GM18499 (cell line): ENCODE measurements at regions not wholly inside any gene's neighbourhood (a gene's known extent, or its start where the extent isn't known, plus 50 kb on each side); places are given as distances from the start of the nearest gene placed in this dataset.
"Not testable (repeated sequence)": the region's sequence is repeated elsewhere in the genome, so short reads cannot be mapped to it uniquely, and the experiment has no call there.

Experiments used
- ATAC-seq: cut with Tn5 transposase; IDR thresholded peaks from one replicate; pipeline ENCODE4 v1.9.1; 2021; ENCODE audit warnings: moderate number of reproducible peaks; ENCODE audit not compliant: insufficient read depth, unreplicated experiment

DNA sequence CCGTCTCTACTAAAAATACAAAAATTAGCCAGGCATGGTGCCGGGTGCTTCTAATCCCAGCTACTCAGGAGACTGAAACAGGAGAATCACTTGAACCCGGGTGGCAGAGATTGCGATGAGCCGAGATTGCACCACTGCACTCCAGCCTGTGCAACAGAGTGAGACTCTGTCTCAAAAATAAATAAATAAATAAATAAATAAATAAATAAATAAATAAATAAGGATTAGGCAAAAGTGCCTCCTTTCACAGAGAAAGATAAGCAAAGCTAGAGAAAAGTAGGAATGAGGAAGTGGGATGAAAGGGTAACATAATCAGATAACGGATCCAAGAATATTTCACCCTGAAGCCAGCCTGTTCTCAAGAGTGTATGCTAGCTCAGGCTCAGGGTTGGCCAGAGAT lies 869.6 kb upstream of the AUTS2 start:
- ATAC-seq = not testable (repeated sequence)

DNA sequence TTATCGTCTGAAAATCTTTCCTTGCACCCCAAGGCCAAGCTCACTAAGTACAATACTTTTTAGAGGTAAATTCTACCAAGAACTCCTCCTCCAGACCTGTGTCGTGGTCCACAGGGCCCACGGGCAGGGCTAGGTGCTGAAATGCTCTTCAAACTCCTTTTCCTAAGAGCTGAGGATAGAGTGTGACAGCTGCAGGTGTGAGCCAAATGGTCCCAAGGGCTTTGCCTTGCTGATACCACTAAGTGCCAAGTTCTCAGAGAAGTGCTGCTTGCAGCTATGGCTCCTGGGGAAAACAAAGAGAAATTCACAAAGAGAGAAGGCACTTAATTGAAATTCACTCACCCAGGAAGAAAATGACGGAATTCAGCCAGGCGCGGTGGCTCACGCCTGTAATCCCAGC lies 868.9 kb upstream of the AUTS2 start:
- ATAC-seq = no peak

DNA sequence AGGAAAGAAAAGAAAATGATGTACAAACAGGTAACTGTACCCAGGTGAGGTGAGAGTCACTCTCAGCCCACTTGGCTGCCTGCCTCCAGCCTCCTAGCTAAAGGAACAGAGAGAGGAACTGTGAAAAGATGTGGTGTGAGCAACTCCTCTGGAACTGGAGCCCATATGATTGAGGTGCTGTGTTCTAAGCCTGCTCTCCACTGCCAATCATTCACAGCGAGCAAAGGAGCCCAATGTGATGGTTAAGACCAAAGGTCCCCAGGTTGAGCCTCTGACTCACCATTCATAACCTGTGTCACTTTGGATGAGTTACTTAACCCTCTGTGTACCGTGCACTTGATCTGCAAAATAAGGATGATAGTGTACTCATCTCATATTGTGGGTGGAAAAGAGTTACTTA lies 868.1 kb upstream of the AUTS2 start:
- no peak for ATAC-seq

DNA sequence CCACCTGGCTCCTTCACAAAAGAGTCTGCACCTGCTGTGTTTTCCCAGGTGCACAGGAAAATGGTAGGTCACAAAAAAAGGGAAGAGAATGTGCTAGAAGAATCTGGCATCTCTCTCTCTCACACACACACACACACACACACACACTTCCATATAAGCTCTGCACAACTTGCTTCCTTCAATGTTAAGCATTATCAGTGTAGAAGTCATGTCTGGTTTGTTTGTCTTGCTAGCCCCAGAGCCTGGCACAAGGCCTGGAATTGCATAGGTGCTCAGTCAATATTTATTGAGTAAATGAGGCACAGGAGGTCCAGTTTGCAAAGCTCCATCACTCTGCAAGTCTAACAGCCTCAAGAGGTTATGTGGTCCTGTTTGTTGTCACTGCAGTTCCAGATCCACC lies 867.3 kb upstream of the AUTS2 start:
- ATAC-seq = no peak

DNA sequence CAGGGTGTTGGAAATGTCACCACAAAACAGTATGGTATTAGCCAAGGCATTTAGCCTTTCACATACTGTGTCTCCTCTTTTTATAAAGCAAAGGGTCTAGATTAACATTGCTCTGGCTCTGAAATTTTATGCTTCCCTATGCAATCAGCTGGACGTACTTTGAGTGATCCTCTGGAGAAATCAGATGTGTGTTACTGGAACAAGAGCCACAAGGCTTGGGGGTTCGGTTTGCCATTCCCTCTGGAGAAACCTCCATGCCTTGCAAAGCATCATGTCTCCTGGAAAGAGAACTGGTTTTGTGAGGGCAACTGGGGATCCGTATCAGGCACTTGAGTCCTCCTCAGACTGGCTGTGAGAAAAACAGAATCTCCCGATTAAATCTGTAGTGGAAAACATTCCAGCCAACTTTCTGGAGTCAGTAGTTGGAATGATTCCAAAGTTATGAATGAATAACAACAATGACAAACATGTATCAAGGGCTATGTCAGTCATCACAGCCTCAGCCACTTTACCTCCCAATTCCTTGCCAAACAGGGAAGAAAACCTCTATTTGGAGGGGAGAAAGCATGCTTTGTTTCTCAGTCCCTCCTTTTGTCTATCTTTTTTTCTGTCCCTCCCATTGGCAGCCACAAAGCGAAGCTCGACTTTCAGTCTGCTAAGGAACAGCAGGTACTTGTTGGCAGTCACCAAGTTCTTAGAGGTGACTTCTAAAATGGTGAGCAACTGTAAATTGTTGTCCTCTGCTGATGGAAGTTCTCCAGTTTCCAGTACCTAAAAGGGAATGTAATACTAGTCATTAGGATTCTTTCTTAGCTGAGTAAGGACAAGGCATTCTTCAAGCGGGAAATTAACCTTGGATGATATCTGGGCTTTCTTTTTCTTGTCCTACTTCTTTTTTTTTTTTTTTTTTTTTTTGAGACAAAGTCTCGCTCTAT lies 864.8 kb upstream of the AUTS2 start:
- ATAC-seq = no peak

DNA sequence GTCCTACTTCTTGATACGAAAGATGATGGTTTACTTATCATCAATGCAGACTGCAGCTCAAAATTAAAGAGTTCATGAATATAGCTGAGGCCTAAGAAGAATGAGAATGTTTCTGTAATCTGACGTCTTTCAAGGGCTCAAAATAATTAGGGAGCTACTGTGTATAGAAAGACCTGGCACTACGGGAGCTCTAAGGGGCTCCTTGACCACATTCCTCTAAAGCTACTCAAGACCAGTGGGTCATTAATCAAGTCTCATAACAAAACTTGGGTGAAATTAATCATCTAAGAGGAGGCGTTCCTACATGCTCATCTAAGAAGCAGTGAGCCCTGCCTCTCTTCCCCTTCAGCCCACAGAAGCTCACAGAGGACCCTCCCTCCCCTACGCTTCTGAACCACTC lies 863.8 kb upstream of the AUTS2 start:
- no peak for ATAC-seq

DNA sequence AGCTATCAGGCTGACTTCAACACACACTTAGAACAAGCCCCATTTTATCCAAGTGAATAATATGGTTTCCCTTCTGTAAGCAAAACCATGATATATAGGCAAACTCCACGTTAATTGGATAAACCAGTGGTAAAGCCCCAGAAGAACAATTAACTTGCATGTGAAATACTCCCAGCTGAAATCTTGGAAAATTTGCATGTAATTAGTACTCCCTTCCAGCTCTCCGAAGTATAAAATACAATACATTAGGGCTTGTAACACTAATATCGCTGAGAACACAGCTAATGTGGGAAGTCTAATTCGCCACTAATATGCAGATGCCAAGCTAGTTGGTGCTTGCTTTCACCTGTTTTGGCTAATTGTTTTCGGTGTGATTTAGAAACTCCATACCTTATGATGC lies 859.0 kb upstream of the AUTS2 start:
- no peak for ATAC-seq

DNA sequence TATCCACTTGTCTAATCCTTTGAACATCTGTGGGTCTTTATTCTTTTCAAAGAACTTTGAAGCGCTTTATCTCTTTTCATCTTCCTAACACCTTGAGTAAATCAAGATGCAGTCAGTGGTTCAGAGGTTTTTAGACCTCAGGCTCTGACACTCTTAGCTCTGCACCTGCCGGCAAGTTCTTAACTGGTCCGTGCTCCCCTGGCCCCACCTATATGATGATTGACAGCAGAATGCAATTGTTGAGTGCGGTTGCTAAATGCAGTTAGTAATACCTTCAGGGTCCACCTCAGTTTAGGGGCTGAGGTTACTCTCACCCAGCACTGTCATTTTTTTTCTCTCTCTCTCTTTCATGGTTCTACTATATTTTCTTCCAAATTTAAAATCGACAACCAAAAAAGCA lies 854.2 kb upstream of the AUTS2 start:
- no peak for ATAC-seq

DNA sequence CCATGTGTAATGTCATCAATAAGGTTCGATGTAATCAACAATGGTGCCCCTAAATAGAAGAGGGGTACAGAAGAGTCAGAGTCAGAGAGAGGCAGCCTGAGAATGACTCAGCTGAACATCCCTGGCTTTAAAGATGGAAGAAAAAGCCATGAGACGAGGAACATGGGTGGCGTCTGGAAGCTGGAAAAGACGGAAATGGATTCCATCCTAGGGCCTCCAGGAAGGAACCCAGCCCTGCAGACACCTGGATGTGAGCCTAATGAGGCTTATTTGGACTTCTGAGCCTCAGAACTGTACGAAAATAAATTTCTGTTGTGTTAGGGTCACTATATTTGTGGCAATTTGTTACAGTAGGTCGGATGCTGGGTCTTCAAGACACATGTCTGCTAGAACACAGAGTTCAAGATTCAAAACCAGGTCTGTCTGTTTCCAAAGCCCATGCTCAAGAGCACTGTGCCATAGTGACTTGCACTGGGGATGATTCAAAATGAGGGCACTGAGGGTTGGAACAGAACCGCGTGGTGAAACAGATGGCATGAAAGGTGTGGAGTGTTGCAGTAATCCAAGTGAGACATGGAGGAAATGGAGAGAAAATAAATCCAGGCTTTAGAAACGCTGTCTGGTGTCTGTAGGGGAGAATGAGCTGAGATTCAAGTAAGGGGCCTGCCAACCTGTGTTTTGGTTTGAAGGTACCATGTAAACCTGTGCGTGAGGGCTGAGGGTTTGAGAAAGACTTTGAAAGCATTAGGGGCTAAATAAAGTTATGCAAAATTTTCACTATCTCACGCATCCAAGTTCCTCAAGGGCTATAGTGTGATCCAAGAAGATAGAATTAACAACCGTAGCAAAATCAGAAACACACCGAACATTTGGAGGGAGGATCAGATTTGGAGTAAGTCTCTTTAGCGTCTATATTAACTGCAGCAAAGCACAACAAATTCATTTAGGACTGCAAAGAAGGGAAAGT lies 849.1 kb upstream of the AUTS2 start:
- no peak for ATAC-seq

DNA sequence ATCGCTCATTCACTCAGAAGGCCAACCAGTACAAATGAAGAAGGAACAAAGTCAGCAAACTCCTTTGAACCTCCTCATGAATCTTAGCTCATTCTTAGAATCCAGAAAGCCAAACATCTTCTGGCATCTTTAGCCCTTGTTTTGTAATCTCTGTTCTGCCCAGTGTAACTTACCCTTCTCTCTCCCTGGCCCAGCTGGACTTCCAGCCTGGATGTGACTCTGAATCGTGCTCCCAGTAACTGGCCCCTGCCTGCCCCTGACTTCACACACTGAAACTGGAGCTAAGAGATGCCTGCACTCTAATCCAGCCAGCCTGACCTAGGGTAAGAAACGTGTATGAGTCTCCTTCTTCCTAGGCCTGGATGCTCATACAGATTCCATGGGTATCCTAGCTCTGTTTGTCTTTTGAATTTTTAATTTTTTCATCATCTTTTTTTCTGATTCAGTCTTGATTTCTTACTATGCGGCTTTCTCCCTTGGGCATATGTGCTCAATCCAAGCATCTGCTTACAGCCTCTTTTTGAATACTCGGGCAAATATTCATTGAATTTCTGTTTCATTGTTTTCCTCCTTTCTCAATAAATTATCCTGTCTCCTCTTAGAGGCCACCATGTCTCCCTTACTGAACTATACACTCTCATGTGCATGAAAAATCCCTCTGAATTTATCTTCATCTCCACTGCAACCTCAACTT lies 845.6 kb upstream of the AUTS2 start:
- no peak for ATAC-seq

DNA sequence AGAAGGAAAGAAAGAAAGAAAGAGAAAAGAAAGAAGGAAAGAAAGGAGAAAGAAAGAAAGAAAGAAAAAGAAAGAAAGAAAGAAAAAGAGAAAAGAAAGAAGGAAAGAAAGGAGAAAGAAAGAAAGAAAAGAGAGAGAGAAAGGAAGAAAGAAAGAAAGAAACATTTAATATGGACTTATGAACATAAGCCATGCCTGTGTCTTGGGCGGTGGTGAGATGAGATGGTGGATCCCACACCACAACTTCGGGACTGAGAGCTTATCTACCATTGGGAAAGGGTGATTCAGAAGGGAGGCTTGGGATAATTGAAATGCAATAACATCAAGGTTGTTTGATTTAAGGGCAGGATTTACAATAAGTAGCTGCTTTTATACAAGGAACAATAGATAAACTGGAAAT lies 843.9 kb upstream of the AUTS2 start:
- no peak for ATAC-seq

DNA sequence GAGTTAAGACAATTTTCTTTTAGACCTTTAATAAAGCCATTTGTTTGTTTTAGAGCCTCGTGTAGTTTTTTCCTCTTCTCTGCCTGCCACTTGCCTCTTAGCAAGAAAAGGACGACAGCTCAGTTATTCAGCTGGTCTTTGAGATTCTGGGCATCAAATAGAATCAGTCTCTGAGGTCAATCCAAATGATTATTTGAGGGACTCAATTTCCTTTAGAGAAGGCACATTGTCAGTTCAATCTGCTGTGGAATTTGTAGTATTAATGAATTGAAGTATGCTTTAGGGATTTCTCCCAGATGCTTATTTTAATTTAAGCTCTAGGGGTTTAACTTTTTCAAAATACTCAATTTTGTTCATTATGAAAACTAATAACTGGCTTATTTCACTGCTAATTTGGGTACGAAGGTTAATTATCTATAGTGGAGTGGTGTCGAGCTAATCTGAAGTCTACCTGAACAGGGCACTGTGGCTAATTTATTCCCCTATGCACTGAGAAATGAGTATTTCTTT lies 841.2 kb upstream of the AUTS2 start:
- no peak for ATAC-seq

DNA sequence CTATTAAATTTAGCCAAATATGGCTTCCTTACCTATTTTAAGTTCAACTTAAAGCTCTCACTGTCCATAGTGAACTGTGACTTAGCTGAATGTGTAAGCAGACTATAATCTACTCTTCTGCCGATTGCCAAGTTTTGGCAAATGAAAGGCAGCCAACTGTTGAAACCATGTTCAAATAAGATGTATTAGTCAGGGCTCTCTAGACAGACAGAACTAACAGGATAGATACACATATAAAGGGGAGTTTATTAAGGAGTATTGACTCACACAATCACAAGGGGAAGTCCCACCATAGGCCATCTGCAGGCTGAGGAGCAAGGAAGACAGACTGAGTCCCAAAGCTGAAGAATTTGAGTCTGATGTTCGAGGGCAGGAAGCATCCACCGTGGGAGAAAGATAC lies 837.7 kb upstream of the AUTS2 start:
- no peak for ATAC-seq

DNA sequence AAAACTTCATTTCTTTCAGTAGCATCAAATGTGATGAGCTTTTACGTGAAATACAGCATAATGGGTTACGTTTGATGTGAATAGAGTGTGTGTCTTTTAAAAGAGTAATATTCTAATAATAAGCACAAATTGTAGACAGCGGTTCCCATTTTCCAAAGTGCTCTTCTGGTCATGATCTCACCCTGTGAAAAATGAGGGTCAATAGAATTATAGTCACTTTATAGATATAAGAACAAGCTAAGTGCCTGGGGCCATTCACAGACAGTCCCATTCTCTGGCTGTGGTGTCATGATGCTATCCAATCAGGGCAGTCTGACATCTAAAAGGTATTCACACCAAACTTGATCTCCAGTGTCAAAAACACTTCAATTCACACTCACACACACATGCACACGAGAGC lies 830.8 kb upstream of the AUTS2 start:
- ATAC-seq = no peak

DNA sequence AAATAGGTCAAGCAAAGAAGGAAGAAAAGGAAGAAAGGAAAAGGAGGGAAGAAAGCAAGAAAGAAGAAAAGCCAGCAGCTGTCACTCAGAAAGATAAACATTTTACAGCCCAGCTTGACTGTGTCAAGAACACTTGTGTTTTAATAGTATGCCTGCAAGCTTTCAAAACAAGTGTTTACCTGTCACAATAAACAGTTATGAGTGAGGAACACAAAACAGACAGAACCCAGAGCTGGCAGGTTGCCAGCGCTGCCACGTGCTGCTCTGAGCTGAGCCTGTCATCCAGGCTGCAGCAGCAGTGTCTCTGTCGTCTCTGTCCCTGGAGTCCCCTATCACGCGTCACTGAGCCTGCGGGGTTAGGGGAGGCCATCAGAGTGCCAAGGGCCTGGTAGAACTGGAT lies 827.6 kb upstream of the AUTS2 start:
- ATAC-seq = no peak

DNA sequence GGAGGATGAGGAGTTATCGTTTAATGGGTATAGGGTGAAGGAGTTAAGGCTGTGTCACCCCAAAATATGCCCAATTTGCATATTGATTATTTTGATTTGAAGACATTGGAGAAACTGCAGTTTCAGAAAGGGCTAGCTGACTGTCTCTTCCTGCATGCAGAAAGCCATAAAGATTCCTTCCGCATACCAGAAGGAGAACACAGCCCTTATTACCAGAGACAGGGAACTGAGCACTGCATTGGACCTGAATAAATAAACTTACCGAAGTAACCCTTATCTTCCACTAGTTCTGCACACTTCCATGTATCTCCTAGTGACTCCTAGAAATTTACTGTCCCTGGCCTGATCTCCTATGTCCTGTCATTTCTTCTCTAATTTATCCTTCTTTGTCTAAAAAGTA lies 821.9 kb upstream of the AUTS2 start:
- no peak for ATAC-seq

DNA sequence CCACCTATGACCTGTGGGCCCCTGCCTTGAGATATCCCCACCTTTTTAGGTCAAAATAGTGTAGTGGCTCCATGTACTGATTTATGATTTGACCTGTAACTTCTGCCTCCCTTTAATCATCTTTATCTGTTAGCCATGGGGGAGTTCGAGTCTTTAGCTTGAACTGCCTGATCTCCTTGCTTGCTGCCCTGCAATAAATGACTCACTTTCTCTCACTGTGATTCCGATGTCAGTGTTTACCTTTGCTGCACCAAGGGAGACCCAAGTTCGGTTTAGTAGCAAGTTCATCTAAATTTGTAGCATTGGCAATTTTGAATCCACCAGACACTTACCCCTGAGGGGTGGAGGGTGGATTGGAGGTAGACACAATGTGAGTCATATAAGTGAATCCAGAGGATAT lies 814.6 kb upstream of the AUTS2 start:
- ATAC-seq = no peak

DNA sequence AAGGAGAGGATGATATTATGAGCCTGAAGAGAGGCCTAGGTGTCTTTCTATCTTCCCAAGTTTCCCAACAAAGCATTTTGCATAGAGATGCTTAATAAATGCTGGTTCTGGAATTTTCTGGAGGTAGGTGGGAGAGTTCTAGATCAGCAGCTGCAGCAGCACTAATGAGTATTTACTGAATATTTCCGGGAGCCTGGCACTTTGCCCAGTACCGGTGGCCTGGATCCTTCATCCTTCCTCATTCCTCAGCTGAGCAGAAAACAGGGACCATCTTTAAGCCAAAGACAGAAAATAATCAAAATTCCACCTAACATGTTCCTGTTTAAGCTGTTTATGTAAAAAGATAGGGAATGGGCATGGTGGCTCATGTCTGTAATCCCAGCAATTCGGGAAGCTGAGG lies 813.2 kb upstream of the AUTS2 start:
- ATAC-seq = no peak

DNA sequence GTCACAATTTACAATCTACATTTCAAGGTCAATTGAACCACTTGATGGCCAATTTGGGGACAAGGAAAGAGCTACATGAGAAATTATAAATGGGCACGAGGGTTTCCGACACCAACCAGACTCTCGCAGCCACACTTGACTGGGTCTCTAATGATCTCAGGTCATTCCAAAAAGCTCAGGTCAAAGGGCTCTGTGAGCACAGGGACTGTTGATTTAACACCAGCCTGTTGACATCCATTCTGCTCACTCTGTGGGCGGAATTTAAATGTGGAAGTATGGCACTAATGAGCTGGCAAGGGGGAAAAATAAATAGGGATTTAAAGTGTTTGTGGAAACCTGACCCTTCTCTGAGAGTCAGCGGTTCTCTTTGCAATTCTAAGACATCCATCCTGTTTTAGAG lies 810.7 kb upstream of the AUTS2 start:
- ATAC-seq = no peak

DNA sequence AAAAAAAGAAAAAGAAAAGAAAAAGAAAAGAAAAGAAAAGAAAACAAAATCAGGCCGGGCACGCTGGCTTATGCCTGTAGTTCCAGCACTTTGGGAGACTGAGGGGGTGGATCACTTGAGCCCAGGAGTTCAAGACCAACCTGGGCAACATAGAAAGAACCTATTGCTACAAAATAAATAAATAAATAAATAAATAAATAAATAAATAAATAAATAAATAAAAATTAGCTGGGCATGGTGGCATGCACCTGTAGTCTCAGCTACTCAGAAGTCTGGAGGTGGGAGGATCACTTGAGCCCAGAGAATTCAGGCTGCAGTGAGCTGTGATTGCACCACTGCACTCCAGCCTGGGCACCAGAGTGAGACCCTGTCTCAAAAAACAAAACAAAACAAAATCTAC lies 809.7 kb upstream of the AUTS2 start:
- ATAC-seq = not testable (repeated sequence)
